NCI-H82 treated with DMSO at 0.1 percent for 48 hours (cell line): ENCODE measurements at regions not wholly inside any gene's neighbourhood (a gene's known extent, or its start where the extent isn't known, plus 50 kb on each side); places are given as distances from the start of the nearest gene placed in this dataset.
"Not testable (repeated sequence)": the region's sequence is repeated elsewhere in the genome, so short reads cannot be mapped to it uniquely, and the experiment has no call there.

ENCODE experiments used
- DNase-seq: peaks from one replicate; lab custom pipeline; 2025; ENCODE audit not compliant: unreplicated experiment; lab: John Stamatoyannopoulos, UW

DNA sequence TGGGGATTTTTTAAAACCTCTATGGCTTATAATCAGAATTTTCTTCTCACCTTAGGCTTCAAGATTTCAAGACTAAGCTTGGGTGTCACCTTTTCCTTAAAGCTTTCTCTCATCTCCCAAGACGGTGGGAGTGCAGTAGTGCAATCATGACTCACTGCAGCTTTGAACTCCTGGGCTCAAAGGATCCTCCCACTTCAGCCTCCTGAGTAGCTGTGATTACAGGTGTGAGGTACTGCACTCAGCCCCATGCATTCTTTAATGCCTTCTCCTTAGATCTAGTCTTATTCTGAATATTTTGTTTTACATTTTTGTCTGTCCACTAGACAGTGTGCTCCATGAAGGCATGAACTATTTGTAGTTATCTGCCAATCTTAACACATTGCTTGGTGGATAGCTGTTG is 55.7 kb upstream of the FAT3 start:
- DNase-seq = no peak

DNA sequence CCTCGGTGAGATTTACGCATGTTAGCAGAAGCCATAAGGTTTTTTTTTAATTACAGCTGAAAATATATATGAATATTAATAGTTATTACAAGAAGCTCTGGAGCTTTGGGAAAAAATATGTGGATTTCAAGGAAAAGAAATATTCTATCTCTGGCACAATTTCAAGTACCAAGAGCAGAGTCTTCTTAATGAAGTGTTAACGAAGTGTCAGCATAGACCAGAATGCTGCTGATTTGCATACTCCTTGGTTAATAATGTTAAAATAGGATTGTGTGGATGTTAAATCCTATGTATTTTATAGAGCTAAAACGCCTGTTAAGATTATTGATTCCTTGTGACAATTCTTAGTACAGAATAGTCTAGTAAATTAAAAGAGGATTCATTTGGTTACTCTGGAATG is 57.0 kb upstream of the FAT3 start:
- DNase-seq = no peak

DNA sequence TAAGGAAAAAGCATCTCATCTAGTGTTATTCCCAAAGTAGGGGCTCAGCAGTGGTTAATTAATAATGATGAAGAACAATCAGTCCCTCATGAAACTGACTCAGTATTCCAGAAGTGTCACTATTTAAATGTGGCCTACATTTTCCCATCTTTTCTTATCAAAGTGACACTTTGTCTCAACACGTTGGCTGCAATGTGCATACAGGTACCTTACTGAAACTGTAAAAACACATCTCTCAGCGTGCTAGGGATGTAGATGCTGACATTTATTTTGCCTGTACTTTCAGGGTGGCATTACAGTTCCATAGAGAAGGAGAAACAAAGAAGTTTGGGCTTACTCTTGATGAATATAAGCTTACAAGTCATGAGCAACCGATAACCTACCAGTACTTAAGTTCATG is 58.3 kb upstream of the FAT3 start:
- no peak for DNase-seq

DNA sequence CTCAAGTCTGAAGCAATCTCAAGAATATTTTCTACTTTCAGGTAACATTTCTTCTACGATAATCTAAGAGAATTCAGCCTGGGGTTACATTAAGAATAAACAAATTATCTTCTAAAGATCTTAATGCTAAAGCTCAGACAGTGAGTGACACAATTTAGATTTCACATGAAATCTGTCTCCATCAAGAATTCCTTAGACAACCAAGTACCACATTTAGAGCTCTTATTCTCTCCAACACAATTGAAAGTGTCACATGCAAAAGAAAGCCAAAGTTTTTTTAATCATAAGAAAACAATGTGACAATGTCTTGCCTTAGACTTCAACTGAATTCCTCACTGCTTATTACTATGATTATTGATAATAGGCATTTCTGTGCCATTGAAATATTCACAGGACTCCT is 60.7 kb upstream of the FAT3 start:
- no peak for DNase-seq

DNA sequence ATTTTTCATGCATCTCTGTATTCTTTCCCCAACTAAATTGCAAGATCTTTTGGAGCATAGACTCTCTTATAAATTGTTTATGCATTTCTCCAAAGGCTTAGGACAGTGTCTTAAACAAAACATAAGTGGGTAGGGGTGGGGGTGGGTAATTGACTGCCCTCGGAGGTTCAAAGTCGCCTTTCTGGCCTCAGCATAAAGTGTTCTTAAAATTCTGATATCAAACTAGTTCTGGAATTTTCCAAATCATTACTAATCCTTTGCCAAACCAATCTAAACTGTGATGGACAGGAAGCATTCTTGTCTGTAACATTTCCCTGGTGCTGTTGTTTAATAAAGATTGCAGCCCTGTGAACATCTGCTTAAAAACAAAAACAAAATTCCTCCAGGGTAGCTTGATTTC is 61.8 kb upstream of the FAT3 start:
- no peak for DNase-seq

DNA sequence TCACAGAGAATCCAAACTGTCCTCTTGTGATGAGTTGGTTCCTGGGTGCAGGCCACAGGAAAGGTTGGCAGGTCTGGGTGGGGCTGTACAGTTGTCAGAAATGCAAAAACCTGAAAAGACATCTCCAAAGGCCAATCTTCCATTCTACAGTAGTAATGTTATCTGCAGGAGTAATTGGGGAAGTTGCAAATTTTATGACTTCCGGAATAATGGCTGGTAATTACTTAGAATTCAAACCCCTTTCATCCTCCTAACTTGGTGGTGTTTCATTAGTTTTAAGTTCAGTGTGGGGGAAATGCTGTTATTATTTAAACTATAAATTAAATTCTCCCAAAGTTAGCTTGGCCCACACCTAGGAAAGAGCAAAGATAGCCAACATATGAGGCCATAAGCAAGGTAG is 64.7 kb upstream of the FAT3 start:
- no peak for DNase-seq

DNA sequence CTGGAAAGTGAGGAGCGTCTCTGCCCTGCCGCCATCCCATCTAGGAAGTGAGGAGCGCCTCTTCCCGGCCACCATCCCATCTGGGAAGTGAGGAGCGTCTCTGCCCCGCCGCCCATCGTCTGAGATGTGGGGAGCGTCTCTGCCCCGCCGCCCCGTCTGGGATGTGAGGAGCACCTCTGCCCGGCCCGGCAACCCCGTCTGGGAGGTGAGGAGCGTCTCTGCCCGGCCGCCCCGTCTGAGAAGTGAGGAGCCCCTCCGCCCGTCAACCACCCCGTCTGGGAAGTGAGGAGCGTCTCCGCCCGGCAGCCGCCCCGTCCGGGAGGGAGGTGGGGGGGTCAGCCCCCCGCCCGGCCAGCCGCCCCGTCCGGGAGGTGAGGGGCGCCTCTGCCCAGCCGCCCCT is 67.2 kb upstream of the FAT3 start:
- not testable (repeated sequence) for DNase-seq

DNA sequence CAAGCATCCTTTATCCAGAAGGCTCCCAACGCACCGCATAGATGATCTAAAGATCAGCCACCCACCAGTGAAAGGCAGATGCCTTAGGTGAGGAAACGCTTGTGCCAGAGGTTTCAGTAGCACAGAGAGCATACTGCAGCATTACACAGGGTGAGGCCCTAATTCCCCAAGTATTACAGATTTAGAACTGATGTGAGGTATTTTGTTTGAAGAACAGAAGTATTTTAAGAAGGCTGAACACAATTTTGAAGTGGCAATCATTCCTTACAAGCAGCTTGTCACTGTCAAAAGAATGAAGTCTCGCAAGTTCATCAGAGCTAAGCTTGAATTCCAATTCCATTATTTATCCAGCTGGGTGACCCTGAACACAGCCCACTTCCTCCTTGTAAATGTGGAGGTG is 70.0 kb upstream of the FAT3 start:
- no peak for DNase-seq

DNA sequence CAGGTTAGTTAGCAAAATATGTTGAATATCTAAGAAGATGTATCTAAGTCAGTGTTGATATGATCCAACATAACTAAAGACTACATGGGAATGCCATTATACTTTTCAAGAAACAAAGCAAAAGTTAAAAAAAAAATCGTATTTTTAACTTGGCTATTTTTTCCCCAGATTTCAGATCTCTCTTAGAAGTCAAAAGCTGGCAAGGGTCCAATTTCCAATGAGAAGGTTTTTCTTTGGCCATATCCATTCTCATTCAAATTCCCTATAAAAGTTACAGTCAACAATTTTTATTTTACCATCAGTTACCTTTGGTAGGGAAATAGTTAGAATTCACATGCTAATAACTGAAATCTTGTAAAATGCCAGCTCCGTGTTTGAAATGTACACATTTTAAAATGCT is 70.5 kb upstream of the FAT3 start:
- no peak for DNase-seq

DNA sequence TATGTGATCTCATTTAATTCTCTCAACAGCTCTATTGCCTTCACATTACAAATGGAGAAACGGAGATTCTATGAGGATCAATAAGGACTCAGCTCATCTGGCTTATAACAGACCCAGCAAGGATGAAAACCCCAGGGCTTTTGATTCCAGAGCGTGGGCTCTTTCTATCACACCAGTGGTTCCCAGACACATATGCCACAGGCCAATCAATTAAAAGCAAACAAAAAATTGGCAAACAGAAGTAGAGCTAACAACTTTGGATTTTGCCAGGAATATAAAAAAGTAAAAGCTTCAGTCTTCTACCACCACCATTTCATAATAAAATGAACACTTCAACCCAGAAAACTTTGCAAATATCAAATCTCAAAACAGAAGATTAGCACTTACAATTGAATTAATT is 71.1 kb upstream of the FAT3 start:
- no peak for DNase-seq

DNA sequence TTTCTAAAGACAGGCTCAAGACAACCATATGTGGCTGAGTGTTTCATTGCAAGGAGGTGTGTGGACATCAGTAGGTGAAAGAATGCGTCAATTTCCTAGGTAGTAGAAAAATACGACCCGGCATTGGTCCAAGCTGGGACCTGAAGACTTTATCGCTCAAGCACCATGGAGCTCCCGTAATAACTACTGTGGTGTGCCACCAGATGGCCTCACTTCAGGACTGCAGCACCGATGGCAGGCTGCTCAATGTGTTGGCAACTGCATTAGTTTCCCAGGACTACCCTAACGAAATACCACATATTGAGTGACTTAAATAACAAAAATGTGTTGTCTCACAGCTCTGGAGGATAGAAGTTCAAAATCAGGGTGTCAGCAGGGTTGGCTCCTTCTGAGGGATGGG is 72.4 kb upstream of the FAT3 start:
- DNase-seq = no peak

DNA sequence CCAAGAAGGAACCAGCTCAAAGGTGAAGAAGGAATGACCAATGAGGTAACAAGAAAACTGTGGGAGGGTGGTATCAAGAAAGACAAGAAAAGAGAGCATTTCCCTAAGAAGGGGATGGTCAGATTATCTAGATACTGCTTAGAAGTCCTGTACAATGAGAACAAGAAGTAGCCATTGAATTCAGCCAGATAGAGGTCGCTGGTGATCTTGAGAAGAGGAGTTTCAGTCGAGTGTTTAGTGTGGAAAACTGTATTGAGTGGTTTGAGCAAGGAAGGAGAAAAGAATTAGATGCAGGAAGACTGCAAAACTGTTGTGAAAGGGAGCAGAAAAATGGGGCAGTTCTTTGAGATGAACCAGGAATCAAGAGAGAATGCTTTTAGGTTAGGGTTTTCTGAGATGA is 74.6 kb upstream of the FAT3 start:
- DNase-seq = no peak

DNA sequence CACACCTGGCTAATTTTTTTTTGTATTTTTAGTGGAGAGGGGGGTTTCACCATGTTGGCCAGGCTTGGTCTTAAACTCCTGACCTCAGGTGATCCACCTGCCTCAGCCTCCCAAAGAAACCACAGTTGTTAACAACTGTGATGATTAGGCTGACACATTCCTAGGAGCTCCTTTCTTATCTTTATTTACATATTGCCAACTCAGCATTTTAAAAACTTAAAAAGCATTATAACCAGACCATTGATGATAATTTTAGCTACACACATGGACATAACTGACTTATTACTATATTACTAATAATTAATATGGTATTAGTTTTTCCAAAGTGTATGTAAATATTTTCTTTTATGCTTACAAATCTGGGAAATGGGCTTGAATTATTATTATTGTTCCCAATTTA is 82.9 kb upstream of the FAT3 start:
- no peak for DNase-seq

DNA sequence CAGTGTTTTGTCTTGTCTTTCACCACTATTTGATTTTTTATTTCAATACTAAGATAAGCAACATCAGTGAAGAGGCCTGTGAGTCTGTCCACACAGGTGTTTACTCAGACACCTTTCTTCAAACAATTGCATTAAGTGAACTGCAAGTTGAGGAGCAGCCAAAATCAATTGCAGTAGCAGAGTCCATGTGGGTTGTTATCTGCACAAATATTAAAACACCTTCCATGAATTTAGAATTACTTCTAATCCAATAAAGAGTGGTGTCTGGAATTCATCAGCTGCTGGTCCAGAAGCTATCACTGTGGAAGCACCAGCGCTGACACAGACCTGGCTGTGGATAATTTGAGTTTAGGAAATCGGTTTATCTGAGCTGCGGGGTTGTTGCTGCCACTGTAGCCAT is 83.5 kb upstream of the FAT3 start:
- no peak for DNase-seq

DNA sequence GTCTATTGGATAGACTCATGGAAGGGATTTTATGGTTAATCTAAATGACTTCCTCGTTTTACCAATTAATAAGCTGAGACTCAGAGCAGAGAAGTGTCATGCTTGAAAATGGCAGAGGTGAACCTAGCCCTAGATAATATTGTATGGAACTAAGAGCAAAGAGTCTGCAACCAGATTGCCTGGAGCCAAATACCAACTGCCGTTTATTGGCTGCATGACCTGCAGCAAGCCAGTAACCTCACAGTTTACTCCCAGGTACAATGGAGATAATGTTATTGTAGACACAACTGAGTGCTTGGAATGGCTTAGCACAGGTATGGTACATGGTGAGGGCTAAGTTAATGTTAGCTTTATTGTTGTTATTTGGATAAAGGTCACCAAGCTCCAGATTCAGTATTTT is 84.6 kb upstream of the FAT3 start:
- no peak for DNase-seq

DNA sequence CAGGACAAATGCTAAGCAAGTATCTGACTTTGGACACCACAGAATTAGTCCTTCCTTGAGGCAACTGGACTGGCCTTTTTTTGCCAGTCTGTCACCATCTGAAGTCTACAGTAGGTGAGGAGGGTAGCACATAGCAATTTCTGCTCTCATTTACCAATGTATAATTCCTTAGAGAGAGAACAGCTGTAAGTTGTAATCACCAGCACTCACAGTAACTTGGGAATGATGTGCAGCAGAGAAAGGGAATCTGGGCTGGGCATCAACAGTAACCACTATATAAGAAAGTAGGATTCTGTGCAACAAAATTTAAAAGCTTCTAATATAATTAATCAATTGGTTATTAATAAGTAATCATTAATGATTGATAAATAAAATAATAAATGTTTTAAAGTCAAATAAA is 86.3 kb upstream of the FAT3 start:
- DNase-seq = no peak

DNA sequence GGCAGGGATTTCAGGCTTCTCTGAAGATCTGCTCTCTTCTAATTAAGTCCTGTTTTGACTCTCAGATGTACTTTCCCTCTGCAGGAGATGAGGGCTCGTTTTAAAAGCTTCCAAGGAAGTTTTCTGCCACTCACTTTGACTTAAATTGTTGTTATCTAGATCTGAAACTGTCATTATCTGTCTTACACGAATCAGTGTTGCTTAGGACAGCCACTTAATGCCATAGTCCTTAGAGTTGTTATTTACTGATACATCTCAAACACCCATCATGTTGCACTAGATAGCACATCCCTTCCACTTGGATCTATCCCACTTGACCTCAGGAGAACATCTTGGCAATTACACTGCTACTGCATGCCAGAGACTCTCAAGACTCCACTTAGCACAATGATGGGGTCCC is 86.9 kb upstream of the FAT3 start:
- DNase-seq = no peak

DNA sequence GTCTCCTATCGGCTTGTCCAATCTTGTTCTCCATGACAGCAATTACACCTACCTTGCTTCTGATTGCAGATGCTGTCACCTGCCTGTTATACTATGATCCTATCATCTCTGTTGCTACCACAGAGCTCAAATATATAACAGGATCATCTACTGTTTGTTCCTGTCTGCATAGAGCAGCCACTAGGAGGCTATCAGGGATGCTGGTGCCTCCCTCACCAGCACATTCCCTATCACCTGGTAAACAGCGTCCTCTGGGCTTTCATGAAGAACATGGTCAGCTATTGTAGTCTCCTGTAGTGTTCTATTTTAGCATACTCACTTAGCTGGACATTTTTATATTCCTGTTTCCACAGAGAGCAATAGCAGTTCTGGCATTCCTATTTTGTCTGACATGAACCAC is 87.8 kb upstream of the FAT3 start:
- DNase-seq = no peak

DNA sequence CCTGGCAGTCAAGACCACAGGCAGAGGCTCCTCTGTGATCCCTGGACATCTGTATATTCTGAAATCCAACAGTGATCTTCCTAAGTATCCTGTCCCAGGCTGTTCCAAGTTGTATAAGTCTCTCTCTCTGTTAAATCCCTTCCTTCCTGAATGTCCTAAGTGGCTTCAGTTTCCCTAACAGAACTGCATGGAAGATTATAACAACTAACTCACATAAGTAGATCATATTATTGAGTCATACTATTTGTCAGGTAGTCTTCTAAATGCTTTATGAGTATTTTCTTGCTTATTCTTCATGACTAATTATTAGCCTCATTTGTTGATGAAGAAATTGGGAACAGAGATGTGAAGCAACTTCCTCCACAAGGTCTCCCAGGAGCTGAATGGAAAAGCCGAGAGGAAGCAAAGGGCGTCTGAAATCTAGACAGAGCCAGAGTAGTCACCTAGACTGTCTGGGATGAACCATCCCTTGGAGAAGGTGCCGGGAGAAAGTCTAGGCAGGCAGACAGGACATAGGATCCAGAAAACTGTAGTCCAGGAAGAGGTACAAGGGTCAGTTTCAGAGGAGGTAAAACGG is 93.2 kb upstream of the FAT3 start:
- no peak for DNase-seq

DNA sequence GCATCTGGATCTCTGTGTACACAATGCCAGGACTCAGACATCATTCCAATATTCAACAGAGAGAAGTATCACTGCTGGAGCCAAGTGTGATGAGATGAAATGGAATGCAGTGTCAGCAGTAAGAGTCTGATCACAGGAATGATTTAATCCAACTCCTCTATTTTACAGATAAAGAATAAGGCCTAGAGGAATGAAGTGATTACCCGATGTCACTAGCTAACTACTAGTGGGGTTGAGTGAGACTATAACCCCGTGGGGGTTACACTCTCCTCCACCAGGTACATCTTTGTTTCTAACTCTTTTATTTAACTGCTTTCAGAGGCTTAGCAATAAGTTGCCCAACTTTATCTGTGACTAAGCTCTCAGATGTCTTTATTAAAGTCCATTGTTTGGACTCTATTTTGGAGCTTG is 94.2 kb upstream of the FAT3 start:
- DNase-seq = no peak

DNA sequence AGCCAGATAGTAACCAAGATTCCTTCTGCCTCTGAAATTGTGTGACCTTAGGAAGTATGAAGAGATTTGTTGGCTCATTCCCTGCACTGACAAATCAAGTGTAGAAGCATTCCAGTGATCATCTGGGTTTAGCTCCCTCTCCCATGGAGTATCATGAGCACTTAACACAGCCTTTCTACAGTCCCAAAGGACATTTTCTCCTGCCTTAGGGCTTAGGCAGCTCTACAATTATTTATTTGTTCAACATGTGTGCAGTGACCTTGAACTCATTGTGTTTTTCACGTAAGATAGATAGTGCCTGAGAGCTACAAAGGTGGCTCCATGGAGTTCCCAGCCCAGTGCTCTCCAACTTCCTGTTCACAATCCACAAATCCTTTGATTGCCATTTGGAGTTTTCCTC is 94.8 kb upstream of the FAT3 start:
- no peak for DNase-seq

DNA sequence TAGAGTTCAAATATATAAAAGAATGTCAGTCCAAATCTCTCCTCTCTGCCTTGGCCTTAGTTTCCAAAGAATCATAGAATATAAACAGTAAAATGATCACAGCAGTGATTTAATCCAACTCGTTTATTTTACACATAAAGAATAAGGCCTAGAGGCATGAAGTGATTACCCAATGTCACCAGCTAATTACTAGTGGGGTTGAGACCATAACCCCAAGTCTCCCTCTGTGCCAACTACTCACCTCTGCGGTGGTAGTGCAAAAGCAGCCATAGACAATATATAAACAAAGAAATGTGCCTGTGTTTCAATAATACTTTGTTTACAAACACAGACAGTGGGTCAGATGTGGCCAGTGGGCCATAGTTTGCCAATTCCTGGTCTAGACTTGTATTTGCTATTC is 96.6 kb upstream of the FAT3 start:
- DNase-seq = no peak

DNA sequence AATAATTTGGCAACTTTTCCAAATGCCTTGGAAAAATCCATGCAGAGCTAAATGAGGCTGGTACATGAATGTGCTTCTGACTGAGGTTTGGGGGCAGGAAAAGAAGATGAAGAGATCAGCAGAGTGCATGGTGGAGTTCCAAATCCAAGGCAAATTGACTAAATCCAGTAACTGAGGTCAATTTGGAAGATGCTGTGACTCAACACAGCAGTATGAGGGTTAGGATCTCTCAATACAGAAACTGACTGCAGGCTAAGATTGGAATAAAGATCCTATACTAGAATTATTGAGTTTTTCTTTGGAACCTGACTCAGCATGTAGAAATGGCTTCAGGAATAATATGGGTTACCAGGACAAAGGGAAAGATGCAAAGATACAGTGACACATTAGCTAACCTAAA is 99.3 kb upstream of the FAT3 start:
- DNase-seq = no peak

DNA sequence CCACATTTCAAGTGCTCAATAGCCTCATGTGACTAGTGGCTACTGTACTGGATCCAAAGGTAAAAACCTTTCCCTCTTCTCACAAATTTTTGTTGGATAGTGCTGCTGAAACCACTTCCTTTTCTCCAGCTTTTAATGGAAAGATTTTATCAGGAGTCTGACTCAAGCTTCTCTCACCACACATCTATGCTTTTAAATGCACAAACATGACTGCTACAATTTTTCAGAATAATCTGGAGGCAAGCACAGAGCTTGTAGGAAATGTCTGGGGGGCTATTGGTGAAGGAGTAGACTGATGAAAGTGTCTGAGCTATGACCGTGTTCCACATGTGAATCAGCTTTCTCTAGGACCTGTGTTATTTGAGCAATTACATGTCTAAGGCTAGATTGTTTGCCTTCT is 101.1 kb upstream of the FAT3 start:
- no peak for DNase-seq
